ENCODE measurements at regions not wholly inside any gene's neighbourhood (a gene's known extent, or its start where the extent isn't known, plus 50 kb on each side); places are given as distances from the start of the nearest gene placed in this dataset.

DNA sequence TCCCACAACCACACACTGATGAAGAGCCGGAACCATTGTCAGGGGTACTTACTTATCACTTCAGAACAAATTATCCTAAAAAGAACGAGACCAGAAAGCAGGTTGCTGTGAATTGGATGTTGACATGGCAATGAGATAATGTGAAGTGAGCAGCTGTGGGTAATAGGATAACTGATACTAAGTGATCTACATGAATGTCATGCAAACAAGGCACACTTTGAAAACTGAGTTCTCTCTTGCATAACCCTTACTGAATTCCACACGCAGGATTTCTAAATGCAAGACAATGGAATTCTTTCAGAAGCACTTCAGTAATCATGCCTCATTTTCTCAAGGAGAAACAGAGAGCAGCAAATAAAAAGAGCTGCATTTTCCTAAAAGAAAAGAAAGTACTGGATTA, 242.5 kb upstream of the TMEM229A start:
- TF ChIP-seq, protein P1, sequence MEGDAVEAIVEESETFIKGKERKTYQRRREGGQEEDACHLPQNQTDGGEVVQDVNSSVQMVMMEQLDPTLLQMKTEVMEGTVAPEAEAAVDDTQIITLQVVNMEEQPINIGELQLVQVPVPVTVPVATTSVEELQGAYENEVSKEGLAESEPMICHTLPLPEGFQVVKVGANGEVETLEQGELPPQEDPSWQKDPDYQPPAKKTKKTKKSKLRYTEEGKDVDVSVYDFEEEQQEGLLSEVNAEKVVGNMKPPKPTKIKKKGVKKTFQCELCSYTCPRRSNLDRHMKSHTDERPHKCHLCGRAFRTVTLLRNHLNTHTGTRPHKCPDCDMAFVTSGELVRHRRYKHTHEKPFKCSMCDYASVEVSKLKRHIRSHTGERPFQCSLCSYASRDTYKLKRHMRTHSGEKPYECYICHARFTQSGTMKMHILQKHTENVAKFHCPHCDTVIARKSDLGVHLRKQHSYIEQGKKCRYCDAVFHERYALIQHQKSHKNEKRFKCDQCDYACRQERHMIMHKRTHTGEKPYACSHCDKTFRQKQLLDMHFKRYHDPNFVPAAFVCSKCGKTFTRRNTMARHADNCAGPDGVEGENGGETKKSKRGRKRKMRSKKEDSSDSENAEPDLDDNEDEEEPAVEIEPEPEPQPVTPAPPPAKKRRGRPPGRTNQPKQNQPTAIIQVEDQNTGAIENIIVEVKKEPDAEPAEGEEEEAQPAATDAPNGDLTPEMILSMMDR (IDR thresholded peaks at IDR 0.05; ENCODE audit: insufficient read depth, low read length, poor library complexity, severe bottlenecking), result no peak
- TF ChIP-seq EZH2phosphoT487 (conservative IDR thresholded peaks at IDR 0.05; ENCODE audit: low read length), result no peak

All from SU-DHL-6 (cell line).